ENCODE measurements at regions not wholly inside any gene's neighbourhood (a gene's known extent, or its start where the extent isn't known, plus 50 kb on each side); places are given as distances from the start of the nearest gene placed in this dataset.
A peak's percentile ranks its signal among the peaks of the same experiment; 100 is the strongest.

DNA sequence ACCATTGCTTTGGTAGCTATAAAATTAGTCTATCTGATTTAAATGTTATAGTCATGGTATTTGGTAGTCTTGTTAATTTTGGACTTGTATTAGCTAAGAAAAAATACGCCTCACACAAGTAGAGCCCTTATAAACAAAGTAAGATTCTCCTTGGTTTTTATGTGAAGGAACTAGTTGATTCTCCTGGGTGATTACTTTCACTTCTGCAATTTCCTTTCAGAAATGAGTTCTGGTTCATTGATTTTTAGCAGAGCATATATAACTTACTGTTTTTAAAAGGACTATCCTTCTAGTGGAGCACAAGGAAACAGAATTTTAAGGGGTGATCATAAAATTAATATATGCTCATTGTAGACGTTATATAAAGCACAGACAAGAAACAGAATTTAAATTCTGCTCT is 120.1 kb downstream of the BACH1 start (continued):
- TF ChIP-seq, protein P1, sequence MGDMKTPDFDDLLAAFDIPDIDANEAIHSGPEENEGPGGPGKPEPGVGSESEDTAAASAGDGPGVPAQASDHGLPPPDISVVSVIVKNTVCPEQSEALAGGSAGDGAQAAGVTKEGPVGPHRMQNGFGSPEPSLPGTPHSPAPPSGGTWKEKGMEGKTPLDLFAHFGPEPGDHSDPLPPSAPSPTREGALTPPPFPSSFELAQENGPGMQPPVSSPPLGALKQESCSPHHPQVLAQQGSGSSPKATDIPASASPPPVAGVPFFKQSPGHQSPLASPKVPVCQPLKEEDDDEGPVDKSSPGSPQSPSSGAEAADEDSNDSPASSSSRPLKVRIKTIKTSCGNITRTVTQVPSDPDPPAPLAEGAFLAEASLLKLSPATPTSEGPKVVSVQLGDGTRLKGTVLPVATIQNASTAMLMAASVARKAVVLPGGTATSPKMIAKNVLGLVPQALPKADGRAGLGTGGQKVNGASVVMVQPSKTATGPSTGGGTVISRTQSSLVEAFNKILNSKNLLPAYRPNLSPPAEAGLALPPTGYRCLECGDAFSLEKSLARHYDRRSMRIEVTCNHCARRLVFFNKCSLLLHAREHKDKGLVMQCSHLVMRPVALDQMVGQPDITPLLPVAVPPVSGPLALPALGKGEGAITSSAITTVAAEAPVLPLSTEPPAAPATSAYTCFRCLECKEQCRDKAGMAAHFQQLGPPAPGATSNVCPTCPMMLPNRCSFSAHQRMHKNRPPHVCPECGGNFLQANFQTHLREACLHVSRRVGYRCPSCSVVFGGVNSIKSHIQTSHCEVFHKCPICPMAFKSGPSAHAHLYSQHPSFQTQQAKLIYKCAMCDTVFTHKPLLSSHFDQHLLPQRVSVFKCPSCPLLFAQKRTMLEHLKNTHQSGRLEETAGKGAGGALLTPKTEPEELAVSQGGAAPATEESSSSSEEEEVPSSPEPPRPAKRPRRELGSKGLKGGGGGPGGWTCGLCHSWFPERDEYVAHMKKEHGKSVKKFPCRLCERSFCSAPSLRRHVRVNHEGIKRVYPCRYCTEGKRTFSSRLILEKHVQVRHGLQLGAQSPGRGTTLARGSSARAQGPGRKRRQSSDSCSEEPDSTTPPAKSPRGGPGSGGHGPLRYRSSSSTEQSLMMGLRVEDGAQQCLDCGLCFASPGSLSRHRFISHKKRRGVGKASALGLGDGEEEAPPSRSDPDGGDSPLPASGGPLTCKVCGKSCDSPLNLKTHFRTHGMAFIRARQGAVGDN (IDR thresholded peaks at IDR 0.05), result no peak
- peak; percentile 79 to 90 for TF ChIP-seq IKZF2 (IDR thresholded peaks at IDR 0.05)

DNA sequence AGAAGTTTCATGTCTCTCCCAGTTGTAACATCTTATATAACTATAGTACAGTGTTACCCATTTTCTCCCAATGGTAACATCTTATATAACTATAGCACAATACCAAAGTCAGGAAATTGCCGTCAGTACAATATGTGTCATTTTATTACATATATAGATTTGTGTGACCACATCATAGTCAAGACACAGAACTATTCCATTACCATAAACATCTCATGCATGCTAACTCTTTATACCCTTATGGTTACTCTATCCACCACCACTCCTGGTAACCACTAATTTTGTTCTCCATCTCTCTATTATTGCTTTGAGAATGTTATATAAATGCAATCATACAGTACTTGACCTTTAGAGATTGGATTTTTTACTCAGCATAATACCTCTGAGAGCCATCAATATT is 120.7 kb downstream of the BACH1 start:
- no TSS peak for BruUV-seq (replicated peaks)
- CTCF ChIA-PET, result no interaction called here

More for the DNA sequence above, 120.7 kb downstream of the BACH1 start:
- POLR2A ChIA-PET, result no interaction called here
- H3K4me2 ChIP-seq (ENCODE audit: control insufficient read depth, insufficient read depth), result no peak overlapping the region
- no peak overlapping the region for H3K4me3 ChIP-seq
- ATAC-seq, result peak; percentile 53
- intact Hi-C loops (cut with micrococcal nuclease; ENCODE audit: unreplicated experiment) (no loop called here), in situ Hi-C loops (cut with MboI) (no loop called here)
- no peaks in the 10 kb centered on the region for H4K20me1 ChIP-seq (ENCODE audit: control insufficient read depth, insufficient read depth)
- H3K27me3 ChIP-seq (replicated peaks in 1 of 2; ENCODE audit: control insufficient read depth in 2 of 2, insufficient read depth in 2 of 2, low read length in 1 of 2), result no peaks in the 10 kb centered on the region
- H3K79me2 ChIP-seq (ENCODE audit: control insufficient read depth, insufficient read depth, low read length), result no peaks in the 10 kb centered on the region
- WGBS (ENCODE audit: insufficient coverage, insufficient replicate concordance, low lambda C conversion rate, missing lambda C conversion rate), result 92% methylated on average over 1 of the region's 1 CpG
- no peak overlapping the region for H3K9ac ChIP-seq (ENCODE audit: control insufficient read depth, insufficient read depth, low read length)
- RAD21 ChIA-PET (ENCODE audit: unreplicated experiment), result no interaction called here
- no peak for FAIRE-seq
- H3K9me3 ChIP-seq (replicated peaks; ENCODE audit: control insufficient read depth, insufficient read depth, low read length), result no peaks in the 10 kb centered on the region
- H3K27ac ChIP-seq (ENCODE audit: control insufficient read depth, insufficient read depth), result no peak overlapping the region
- SMC1A ChIA-PET (ENCODE audit: uncharacterized antibody, unreplicated experiment), result no interaction called here
- no peaks in the 10 kb centered on the region for H3K36me3 ChIP-seq (ENCODE audit: control insufficient read depth in 2 of 2, insufficient read depth in 2 of 2, low read length in 1 of 2)
- H3K4me1 ChIP-seq (ENCODE audit: control insufficient read depth, insufficient read depth, low read length), result peaks cover 3% of the 10 kb centered on the region; the same call in 1 of the 2 replicates
- H2AFZ ChIP-seq (ENCODE audit: control insufficient read depth, low read depth, low read length), result no peak overlapping the region
- TF ChIP-seq RUNX3 (IDR thresholded peaks at IDR 0.05; ENCODE audit: low read length) (peak; percentile 40; the same call in 1 of the 2 replicates), ZSCAN29 (IDR thresholded peaks at IDR 0.05) (no peak)
- TF ChIP-seq, protein P2, sequence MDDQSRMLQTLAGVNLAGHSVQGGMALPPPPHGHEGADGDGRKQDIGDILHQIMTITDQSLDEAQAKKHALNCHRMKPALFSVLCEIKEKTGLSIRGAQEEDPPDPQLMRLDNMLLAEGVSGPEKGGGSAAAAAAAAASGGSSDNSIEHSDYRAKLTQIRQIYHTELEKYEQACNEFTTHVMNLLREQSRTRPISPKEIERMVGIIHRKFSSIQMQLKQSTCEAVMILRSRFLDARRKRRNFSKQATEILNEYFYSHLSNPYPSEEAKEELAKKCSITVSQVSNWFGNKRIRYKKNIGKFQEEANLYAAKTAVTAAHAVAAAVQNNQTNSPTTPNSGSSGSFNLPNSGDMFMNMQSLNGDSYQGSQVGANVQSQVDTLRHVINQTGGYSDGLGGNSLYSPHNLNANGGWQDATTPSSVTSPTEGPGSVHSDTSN (IDR thresholded peaks at IDR 0.05; ENCODE audit: insufficient replicate concordance, low read depth, low read length), result no peak
- no peak for DNase-seq (ENCODE audit: low read depth, low spot score)
